ENCODE measurements at regions not wholly inside any gene's neighbourhood (a gene's known extent, or its start where the extent isn't known, plus 50 kb on each side); places are given as distances from the start of the nearest gene placed in this dataset.

DNA sequence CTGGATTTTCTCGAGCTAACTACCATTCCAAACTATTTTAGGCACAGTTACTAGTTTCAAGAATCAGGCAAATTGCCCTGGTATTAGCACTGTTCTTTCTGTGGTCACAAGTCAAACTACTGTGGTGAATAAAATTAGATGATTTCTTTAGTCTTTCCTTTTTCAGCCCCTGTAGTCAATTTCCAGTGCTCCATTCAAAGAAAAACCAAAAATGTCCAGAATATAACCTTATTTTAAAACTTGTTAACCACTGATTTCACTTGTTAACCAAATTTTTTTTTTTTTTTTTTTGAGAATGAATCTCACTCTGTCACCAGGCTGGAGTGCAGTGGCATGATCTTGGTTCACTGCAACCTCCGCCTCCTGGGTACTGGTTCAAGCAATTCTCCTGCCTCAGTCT lies 50.6 kb upstream of the USPL1 start:
- TF ChIP-seq, protein P1, sequence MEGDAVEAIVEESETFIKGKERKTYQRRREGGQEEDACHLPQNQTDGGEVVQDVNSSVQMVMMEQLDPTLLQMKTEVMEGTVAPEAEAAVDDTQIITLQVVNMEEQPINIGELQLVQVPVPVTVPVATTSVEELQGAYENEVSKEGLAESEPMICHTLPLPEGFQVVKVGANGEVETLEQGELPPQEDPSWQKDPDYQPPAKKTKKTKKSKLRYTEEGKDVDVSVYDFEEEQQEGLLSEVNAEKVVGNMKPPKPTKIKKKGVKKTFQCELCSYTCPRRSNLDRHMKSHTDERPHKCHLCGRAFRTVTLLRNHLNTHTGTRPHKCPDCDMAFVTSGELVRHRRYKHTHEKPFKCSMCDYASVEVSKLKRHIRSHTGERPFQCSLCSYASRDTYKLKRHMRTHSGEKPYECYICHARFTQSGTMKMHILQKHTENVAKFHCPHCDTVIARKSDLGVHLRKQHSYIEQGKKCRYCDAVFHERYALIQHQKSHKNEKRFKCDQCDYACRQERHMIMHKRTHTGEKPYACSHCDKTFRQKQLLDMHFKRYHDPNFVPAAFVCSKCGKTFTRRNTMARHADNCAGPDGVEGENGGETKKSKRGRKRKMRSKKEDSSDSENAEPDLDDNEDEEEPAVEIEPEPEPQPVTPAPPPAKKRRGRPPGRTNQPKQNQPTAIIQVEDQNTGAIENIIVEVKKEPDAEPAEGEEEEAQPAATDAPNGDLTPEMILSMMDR (IDR thresholded peaks at IDR 0.05; ENCODE audit: insufficient read depth, low read depth, low read length), result no peak
- TF ChIP-seq EZH2 (IDR thresholded peaks at IDR 0.05; ENCODE audit: insufficient read depth, low read length), result no peak
